IPS DF 19.7 (cell line): ENCODE measurements at regions not wholly inside any gene's neighbourhood (a gene's known extent, or its start where the extent isn't known, plus 50 kb on each side); places are given as distances from the start of the nearest gene placed in this dataset.

ENCODE experiments used
- DNase-seq: peaks from one replicate; pipeline ENCODE4 v3.0.0-alpha.2; 2013; ENCODE audit warnings: low read depth, low spot score

GRCh38 chr15:97013491-97013890, 683.0 kb downstream of the NR2F2 start:
- DNase-seq: no peak

- no peak for DNase-seq
Measured at GRCh38 chr15:97014001-97014400, 683.5 kb downstream of the NR2F2 start.

- DNase-seq: no peak
Measured at GRCh38 chr15:97023488-97023844, 693.0 kb downstream of the NR2F2 start.

- DNase-seq: no peak
Measured at GRCh38 chr15:97026781-97027180, 696.3 kb downstream of the NR2F2 start.

GRCh38 chr15:97027772-97028171, 697.3 kb downstream of the NR2F2 start:
- DNase-seq: no peak

- no peak for DNase-seq
Measured at GRCh38 chr15:97030251-97030650, 699.8 kb downstream of the NR2F2 start.

GRCh38 chr15:97036301-97036700, 705.8 kb downstream of the NR2F2 start:
- DNase-seq: no peak

- DNase-seq: no peak
Measured at GRCh38 chr15:97037080-97037479, 706.6 kb downstream of the NR2F2 start.

GRCh38 chr15:97045666-97046421, 715.3 kb downstream of the NR2F2 start:
- DNase-seq: no peak

GRCh38 chr15:97052513-97052912, 722.0 kb downstream of the NR2F2 start:
- DNase-seq: no peak

GRCh38 chr15:97053635-97054034, 723.1 kb downstream of the NR2F2 start:
- no peak for DNase-seq

- DNase-seq: no peak
Measured at GRCh38 chr15:97057503-97057902, 727.0 kb downstream of the NR2F2 start.

- DNase-seq: no peak
Measured at GRCh38 chr15:97059281-97059680, 728.8 kb downstream of the NR2F2 start.

GRCh38 chr15:97061392-97061791, 730.9 kb downstream of the NR2F2 start:
- no peak for DNase-seq

- DNase-seq: no peak
Measured at GRCh38 chr15:97071668-97072067, 741.2 kb downstream of the NR2F2 start.

- no peak for DNase-seq
Measured at GRCh38 chr15:97072545-97072944, 742.0 kb downstream of the NR2F2 start.

- no peak for DNase-seq
Measured at GRCh38 chr15:97076011-97076410, 745.5 kb downstream of the NR2F2 start.

- DNase-seq: no peak
Measured at GRCh38 chr15:97077975-97078374, 747.5 kb downstream of the NR2F2 start.

- DNase-seq: no peak
Measured at GRCh38 chr15:97078591-97078990, 748.1 kb downstream of the NR2F2 start.

GRCh38 chr15:97081666-97082226, 751.2 kb downstream of the NR2F2 start:
- DNase-seq: no peak

- no peak for DNase-seq
Measured at GRCh38 chr15:97082830-97083229, 752.3 kb downstream of the NR2F2 start.

- no peak for DNase-seq
Measured at GRCh38 chr15:97084650-97085049, 754.1 kb downstream of the NR2F2 start.

- DNase-seq: no peak
Measured at GRCh38 chr15:97085731-97086130, 755.2 kb downstream of the NR2F2 start.
